ENCODE measurements at regions not wholly inside any gene's neighbourhood (a gene's known extent, or its start where the extent isn't known, plus 50 kb on each side); places are given as distances from the start of the nearest gene placed in this dataset.

DNA sequence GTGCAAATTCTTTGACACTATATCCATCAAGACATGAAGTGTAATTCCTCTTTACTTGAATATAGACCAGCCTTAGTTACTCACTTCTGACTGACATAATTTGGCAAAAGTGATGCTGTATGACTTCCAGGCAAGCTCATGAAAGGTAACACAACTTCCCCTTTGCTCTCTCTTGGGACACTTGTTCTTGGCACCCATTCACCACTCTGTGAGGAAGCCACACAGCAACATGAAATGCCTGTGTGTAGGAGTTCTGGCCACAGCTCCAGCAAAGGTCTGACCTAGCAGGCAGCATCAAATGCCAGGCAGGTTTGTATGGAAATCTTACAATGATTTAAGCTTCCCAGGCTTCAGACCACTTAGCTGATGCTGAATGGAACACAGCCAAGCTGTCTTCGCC, 280.3 kb downstream of the PDHA2 start:
- no peaks in the 10 kb centered on the region for H3K9me2 ChIP-seq (ENCODE audit: insufficient read depth, low read length)
- H3K9me3 ChIP-seq (ENCODE audit: low read length), result no peaks in the 10 kb centered on the region
- H3K4me1 ChIP-seq (ENCODE audit: insufficient read depth, low read length, poor library complexity, severe bottlenecking), result no peaks in the 10 kb centered on the region
- no peak overlapping the region for H3K4me2 ChIP-seq (ENCODE audit: low read length)
- no peak overlapping the region for H3K27ac ChIP-seq (ENCODE audit: low read depth, low read length, poor library complexity, severe bottlenecking)
- no peak for DNase-seq (ENCODE audit: low spot score)
- H3K4me3 ChIP-seq (ENCODE audit: low read depth, low read length, poor library complexity, severe bottlenecking), result no peak overlapping the region
- BruUV-seq (replicated peaks), result no TSS peak
- H4K20me1 ChIP-seq (ENCODE audit: insufficient read depth, low read length), result no peaks in the 10 kb centered on the region
- no peaks in the 10 kb centered on the region for H3K36me3 ChIP-seq (ENCODE audit: insufficient read depth, low read length)
- ChIA-PET POLR2A (no interaction called here), CTCF (ENCODE audit: unreplicated experiment) (no interaction called here)
- no peaks in the 10 kb centered on the region for H3K79me2 ChIP-seq (ENCODE audit: insufficient read depth, low read depth, low read length)
- TF ChIP-seq CTCF (conservative IDR thresholded peaks at IDR 0.05; ENCODE audit: low read length) (no peak), EZH2phosphoT487 (IDR thresholded peaks at IDR 0.05; ENCODE audit: borderline replicate concordance, low read depth, low read length) (no peak)
- intact Hi-C loops (cut with micrococcal nuclease; ENCODE audit: unreplicated experiment), result no loop called here
- H2AFZ ChIP-seq (ENCODE audit: low read length), result no peak overlapping the region

DNA sequence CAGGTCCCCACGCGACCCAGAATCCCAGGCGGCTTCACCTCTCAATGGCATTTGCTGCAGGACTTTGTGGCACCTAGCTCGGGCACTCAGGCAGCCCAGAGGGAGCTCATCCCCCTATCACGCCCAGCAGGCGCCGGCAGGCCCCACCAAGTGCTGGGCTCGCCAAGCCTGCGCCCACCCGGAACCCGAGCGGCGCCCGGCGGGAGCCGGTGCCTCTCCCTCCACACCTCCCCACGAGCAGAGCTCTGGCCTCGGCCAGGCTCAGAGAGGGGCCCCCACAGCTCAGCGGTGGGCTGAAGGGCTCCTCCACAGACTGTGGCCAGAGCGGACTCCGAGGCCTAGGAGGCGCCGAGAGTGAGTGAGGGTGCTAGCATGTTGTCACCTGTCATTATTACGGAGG, 286.3 kb downstream of the PDHA2 start:
- Histone ChIP-seq H3K36me3 (ENCODE audit: insufficient read depth, low read length) (no peaks in the 10 kb centered on the region), H3K9me3 (ENCODE audit: low read length) (no peaks in the 10 kb centered on the region), H3K4me2 (ENCODE audit: low read length) (no peak overlapping the region), H3K79me2 (ENCODE audit: insufficient read depth, low read depth, low read length) (no peaks in the 10 kb centered on the region), H4K20me1 (ENCODE audit: insufficient read depth, low read length) (no peaks in the 10 kb centered on the region), H3K27ac (ENCODE audit: low read depth, low read length, poor library complexity, severe bottlenecking) (no peak overlapping the region), H2AFZ (ENCODE audit: low read length) (no peak overlapping the region), H3K4me1 (ENCODE audit: insufficient read depth, low read length, poor library complexity, severe bottlenecking) (no peaks in the 10 kb centered on the region), H3K4me3 (ENCODE audit: low read depth, low read length, poor library complexity, severe bottlenecking) (no peak overlapping the region), H3K9me2 (ENCODE audit: insufficient read depth, low read length) (no peaks in the 10 kb centered on the region)
- ChIA-PET CTCF (ENCODE audit: unreplicated experiment) (no interaction called here), POLR2A (no interaction called here)
- BruUV-seq (replicated peaks), result no TSS peak
- intact Hi-C loops (cut with micrococcal nuclease; ENCODE audit: unreplicated experiment), result no loop called here
- no peak for DNase-seq (ENCODE audit: low spot score)
- no peak for TF ChIP-seq CTCF (conservative IDR thresholded peaks at IDR 0.05; ENCODE audit: low read length)
- TF ChIP-seq EZH2phosphoT487 (IDR thresholded peaks at IDR 0.05; ENCODE audit: borderline replicate concordance, low read depth, low read length), result no peak

DNA sequence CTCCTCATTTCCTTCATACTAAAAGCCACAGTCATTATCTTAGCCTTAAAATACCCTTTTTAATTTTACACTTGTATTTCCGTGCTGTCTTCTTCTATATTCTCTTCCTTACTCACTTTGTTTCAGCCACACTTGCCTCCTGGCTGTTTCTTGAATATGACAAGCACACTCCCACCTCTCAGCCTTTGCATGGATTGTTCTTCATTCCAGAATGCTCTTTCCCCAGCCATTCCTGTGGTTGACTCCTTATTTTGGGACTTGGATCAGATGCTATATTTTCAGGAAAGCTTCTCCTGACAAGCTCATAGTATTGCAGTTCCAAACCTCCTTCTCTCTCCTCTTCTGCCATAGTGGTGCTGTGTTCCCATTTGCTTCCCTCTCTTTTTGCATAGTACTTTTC, 291.3 kb downstream of the PDHA2 start:
- Histone ChIP-seq H3K4me2 (ENCODE audit: low read length) (no peak overlapping the region), H2AFZ (ENCODE audit: low read length) (no peak overlapping the region), H3K4me1 (ENCODE audit: insufficient read depth, low read length, poor library complexity, severe bottlenecking) (no peaks in the 10 kb centered on the region), H3K9me3 (ENCODE audit: low read length) (no peaks in the 10 kb centered on the region), H3K79me2 (ENCODE audit: insufficient read depth, low read depth, low read length) (no peaks in the 10 kb centered on the region), H4K20me1 (ENCODE audit: insufficient read depth, low read length) (no peaks in the 10 kb centered on the region), H3K9me2 (ENCODE audit: insufficient read depth, low read length) (no peaks in the 10 kb centered on the region), H3K27ac (ENCODE audit: low read depth, low read length, poor library complexity, severe bottlenecking) (no peak overlapping the region), H3K36me3 (ENCODE audit: insufficient read depth, low read length) (no peaks in the 10 kb centered on the region), H3K4me3 (ENCODE audit: low read depth, low read length, poor library complexity, severe bottlenecking) (no peak overlapping the region)
- no peak for DNase-seq (ENCODE audit: low spot score)
- TF ChIP-seq EZH2phosphoT487 (IDR thresholded peaks at IDR 0.05; ENCODE audit: borderline replicate concordance, low read depth, low read length) (no peak), CTCF (conservative IDR thresholded peaks at IDR 0.05; ENCODE audit: low read length) (no peak)
- intact Hi-C loops (cut with micrococcal nuclease; ENCODE audit: unreplicated experiment), result no loop called here
- ChIA-PET CTCF (ENCODE audit: unreplicated experiment) (no interaction called here), POLR2A (no interaction called here)
- BruUV-seq (replicated peaks), result no TSS peak

Measured in OCI-LY7 (cell line).